ENCODE measurements at regions not wholly inside any gene's neighbourhood (a gene's known extent, or its start where the extent isn't known, plus 50 kb on each side); places are given as distances from the start of the nearest gene placed in this dataset.

DNA sequence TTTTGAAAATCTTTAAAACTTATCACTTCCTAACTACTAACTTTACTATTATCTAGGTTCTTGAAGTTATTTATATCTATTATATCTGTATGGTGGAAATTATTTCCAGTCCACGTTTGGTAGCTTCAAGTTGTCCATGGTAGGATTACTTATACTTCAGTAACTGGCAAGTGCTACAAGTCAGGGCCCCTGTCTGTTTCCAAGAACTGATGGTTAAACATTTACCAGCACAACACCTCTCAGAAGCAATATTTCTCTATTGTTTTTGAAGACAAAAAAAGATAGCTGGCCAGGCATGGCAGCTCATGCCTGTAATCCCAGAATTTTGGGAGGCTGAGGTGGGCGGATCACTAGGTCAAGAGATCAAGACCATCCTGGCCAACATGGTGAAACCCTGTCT, 240.4 kb upstream of the RHOBTB1 start:
- no peak for DNase-seq

DNA sequence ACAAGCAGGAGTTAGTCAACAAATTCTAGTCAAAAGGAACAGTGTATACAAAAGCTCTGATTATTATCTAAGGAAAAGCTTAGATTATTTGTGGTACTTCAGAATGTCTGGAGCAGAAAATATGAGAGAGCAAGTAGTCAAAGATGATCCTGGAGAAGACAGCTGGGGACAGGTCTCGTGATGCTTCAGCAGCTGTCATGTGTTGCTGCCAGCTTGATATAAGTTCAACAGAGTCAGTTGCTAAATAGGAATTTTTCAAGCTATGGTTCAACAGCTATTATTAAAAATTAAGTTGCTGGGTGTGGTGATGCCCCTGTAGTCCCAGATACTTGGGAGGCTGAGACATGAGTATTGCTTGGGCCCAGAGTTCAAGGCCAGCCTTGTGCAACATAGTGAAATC, 240.0 kb upstream of the RHOBTB1 start:
- DNase-seq, result no peak

DNA sequence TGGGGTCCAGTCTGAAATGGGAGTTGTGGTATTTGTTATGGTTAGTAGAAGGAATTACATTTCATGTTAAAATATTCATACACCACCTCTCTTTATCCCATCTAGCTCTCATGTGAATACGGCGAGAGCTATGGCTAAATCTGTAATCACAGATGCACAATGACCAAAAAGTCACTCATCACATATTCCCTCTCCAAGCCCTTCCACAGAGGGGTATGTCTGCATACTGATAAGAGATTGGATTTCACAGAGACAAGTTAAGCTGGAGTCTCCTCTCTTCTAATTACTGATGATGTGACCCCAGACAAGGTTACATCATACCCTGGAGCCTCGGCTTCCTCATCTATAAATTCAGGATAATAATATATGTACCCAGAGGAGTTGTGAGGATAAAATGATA, 237.8 kb upstream of the RHOBTB1 start:
- DNase-seq, result no peak

DNA sequence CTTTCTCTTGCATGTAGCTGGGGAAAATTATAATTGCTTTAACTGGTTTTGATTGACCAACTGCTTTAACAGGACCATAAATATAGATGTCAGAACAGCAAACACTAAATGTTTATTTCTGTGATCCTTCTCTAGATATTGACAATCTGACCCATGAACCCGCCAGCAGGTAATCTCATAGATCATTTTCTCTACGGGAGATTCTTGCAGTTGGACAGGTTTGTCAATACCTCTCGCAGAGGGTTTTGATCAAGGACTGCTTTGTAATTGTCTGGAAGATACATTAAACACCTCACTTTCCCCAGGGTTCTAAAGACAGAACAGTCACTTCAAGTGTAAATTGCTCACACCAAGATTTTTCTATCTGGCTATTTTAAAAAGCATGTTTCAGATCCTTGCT, 235.8 kb upstream of the RHOBTB1 start:
- no peak for DNase-seq

DNA sequence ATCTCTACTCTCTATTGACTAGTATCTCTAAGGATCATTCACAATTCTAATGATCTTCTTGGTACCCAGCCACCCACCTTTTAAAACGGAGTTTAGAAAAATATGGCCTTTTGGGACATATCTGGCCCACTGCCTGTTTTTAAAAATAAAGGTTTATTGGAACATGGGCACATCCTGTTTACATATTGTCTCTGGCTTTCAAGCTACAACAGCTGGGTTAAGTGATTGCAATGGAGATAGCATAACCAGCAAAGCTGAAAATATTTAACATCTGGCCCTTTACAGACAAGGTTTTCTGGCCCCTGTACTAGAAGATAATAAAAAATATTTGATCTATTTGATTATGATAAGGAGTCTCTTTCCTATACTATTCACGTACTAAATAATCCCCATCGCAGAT, 232.4 kb upstream of the RHOBTB1 start:
- DNase-seq, result no peak

DNA sequence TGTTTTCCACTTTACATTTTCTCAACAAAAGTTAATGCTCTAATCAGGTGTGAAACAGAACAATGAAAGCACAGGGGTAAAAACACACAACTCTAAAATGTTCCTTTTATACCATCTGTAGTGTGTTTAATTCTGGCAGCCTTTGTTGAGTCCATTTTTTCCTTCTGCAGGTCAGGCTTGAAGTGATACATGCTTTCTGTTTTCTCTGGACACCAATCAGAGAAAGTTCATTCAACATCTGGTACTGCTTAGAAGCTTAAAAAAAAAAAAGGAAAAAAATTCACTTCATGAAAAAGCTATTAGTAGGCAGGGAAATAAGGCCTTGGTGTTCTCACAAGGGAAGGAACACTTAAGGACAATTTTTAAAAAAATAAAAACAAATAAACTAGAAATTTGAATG, 231.3 kb upstream of the RHOBTB1 start:
- DNase-seq, result no peak

DNA sequence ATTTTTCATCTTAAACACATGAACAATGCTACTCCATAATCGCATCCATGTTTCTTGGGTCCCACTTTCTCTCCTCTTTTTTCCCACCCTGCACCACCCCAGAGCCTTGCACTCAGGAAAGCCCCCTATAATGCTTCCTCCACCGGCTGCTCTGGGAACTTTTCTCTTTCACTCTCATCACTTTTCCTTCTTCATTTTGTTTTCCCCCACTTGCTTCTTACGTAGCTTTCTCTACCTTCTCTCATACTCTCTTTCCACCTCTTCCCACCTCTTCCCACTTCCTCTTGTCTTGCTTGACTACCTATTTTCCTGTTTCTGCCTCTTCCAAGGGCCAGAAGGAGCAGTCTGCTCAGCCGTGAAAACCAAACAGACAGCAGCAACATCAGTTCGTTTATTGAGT, 229.5 kb upstream of the RHOBTB1 start:
- no peak for DNase-seq

DNA sequence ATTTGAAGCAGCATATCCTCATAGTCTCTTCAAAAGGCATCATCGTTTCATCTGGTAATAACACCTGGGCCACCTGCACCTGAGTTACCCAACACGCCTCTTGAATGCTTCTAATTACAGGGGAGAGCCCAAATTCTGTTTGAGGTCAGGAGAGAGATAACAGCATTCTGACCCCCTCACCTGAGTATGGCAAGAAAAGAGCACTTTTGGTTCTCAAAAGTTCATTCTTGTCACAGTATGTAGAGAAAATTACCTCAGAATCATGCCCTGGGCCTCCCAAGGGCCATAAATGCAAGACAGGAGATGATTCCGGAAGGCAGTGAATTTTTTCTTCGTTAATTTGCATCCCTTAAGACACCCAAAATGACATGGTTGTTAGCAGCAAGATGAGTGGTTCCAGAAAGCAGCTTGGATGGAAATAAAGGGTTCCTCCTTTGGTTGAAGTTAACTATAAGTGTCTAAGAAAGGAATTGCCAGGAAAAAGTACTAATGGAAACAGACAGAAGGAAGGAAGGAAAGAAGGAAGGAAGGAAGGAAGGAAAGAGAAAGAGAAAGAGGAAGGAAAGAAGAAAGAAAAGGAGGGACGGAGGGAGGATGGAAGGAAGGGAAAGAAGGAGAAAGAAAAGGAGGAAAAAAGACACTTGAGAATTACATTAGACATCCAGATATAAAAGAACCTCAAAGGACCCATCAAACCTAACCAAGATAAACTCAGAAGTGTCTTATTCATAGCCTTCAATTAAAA, 228.4 kb upstream of the RHOBTB1 start:
- DNase-seq, result no peak

DNA sequence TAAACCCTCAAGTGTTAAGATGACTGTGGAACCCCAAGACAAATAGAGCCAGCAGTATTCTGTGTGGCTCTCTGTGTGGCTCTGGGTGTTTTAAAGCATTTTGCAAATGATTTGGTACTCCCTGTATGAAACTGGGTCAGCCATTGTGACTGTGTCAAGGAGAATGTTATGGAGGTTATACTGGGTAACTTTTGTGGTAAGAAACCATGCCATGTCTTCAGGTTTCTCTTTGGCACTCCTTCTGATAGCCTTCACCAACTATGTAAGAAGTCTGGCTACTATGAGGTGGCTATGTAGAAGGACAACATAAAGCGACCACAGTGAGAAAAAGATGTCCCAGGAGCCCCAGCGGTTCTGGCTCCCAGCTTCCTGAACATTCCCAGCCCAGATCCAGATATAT, 226.6 kb upstream of the RHOBTB1 start:
- no peak for DNase-seq

DNA sequence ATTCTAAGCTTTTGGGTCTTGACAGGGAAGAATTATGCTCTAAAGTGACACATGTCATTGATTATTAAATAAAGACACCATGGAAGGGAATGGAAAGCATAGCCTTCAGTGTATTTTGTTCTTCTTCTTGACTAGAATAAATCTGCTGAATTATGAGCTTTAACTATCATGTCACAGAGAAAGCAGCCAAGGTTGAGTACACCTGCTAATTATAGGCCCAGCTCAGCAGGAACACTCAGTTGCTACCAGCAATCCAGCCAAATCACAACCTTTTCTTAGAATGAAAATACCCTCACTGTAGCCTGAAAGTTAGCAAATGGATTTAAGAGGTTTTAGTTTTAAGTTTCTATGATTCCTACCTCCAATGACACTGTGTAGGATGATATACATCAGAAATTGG, 225.3 kb upstream of the RHOBTB1 start:
- DNase-seq, result no peak

DNA sequence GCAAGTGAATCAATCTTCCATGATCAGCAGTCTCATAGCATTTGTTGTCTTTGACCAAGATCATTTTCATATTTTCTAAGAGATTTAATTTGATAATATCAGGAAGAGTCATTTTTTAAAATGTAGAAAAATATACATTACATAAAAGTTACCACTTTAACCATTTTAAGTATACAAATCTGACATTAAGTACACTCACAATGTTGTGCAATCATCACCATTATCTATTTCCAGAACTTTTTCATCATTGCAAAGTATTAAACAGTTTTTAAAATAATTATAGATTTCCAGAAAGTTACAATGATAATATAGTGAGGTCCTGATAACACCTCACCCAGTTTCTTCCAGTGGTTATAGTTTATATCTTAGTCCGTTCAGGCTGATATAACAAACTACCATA, 222.5 kb upstream of the RHOBTB1 start:
- no peak for DNase-seq

DNA sequence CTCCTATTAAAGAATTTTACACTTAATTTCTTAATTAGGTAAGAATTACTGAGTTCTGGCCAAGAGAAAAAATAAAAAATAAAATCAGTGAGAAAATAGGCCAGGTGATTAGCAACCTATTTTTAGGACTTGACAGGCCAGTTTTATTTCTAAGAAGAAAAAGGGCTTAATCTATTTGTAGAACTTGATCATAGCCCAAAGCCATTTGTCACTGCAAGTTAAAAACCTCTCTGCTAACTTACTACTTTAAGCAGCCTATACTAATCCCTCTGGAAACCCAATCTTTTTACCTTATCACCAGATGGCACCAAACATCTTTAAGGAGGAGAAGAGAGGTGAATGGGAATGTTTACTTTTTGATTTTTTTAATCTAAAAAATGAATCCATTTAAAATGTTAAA, 222.1 kb upstream of the RHOBTB1 start:
- DNase-seq, result no peak

DNA sequence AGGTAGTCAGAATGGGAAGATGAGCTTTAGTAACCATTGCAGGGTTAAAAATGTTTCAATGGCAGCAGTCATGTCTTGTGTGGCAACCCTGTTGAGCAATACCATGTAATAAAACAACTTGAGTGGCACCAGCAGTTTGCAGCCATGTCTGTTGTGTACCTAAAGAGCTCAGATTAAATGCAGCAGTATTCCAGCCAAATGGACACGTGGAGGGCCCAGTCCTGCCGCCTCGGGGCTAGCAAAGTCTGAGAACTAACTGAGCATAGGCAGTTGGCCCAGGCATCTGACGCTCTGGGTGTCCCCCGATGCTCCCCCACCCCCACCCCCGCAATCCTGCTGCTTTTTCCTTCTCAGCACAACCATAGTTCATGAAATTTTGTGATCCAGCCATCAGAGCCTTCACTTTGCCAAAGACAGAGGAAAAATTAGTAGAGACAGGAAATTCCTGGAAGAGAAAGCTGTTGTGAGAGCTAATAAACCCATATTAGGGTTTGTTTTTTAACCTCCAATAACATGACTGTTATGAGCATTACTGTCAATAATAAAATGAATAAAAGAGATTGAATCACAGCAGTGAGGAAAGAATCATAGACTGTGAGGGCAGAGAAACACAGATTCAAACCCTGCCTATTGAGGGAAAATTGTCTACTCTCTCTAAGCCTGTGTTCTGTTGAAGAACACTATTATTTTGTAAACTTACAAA, 220.6 kb upstream of the RHOBTB1 start:
- peak; percentile 65 for DNase-seq

DNA sequence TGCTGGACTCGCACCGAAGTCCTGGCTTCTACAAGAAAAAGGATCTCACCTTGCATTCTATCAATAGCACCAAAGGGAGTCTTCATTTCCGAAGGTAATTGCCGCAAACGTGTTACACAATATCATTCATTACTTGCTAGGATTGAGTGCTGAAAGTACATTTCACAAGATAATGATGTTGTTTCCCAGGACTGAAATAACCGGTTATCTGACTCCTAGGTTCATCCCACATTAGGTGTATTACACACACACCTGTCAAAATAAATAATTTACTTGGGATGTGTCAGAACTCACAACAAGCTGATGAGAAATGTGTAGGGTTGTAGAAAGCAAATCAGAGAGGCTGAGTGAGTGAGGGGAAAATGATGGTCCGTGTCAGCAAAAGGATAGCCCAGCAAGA, 219.4 kb upstream of the RHOBTB1 start:
- no peak for DNase-seq

DNA sequence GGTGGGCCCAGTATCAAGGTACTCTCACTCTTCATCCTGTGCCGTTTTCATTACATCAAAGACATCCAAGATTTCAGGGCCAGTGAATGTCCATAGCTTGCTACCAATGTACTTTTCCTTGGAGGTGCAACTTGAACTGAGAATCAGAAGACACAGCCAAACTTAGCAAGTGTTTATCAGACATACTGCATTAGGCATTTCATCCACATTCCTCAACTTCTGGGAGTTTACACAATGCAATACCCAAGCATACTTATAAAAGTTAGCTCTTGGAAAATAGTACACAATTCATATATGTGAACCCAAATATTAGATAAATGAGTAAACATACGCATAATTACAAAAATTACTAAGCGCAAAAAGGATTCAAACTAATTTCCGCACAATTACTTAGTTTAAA, 216.3 kb upstream of the RHOBTB1 start:
- no peak for DNase-seq

DNA sequence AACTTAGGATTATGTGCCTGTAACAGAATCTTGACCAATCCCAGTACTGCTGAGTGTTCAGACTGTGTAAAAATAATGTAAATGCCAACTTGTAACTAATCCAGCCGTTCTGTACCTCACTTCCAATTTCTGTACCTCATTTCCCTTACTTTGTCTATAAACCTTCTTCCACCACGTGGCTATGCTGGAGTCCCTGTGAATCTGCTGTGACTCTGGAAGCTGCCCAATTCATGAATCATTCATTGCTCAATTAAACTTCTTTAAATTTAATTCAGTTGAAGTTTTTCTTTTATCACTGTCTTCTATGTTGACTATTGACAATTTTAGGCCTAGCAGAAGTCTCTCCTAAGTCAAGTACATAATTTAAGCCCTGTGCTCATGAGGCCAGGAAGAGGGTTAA, 215.3 kb upstream of the RHOBTB1 start:
- no peak for DNase-seq

DNA sequence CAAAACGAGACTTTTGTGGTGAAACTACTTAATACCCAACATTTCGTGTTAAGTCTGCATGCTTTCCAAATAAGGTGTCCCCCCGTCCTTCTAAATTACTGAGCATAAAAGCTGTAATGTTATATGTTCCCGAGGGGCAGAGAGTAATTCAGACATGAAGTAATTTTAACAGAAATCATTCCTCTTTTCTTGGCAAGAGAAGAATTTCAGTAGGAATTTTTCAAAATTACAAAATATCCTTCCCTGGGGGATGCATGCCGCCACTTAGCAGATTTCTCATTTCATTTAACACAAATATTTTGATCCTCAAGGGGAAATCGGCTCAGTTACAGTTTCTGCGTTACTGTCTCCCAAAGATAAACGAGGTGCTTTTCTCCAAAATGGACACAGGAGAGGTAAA, 213.2 kb upstream of the RHOBTB1 start:
- no peak for DNase-seq

DNA sequence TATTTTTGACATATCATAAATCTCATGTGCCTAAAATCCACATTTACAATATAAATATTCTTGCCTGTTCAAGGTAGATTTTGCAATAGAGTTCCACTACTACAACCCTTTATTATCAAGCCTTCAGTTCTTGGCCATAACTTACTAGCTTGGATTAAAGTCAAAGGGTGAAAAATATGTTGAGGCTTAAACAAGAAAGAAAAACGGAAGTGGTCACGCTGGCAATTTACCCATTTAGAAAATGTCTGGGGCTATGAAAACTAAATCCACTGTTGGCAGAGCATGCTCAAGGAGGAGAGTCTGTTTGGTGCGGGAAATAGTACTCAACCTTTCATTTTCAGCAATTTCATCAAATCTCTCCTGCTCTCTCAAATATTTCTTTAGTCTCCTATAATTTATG, 209.8 kb upstream of the RHOBTB1 start:
- peak; percentile 59 for DNase-seq

DNA sequence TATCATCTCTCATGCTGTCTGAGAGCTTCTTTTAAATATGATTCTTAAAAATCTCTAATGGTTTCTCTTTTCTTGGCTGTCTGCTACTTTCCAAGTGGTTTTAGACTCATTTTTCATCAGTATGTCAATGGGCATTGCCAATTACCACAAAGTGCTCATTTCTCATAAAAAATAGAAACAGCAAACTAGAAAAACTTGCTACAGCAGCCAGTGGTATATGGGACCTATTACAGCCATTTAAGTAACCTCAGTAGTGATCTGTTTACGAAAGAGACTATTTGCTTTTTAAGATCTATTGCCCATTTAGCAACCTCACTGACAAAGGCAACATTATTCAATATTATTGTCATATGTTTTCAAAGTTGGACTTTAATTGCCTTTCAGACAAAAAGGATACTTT, 207.1 kb upstream of the RHOBTB1 start:
- no peak for DNase-seq

DNA sequence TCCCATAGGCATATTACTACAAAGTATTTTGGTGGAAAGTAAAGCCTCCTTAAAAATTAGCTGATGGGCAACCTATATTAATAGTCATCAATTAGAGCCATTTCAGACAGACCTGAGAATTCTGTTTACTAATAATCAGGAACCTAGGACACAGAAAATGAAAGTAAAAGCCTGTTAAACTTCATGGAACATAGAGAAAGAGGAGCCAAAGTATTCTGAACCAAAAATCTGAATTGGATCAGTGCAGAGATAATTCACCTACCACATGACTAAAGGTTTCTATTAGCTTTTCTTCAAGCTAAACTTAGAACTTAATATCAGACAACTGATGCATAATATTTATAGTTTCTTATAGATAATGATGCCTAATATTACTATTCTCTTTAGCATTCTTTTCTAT, 204.5 kb upstream of the RHOBTB1 start:
- DNase-seq, result no peak

DNA sequence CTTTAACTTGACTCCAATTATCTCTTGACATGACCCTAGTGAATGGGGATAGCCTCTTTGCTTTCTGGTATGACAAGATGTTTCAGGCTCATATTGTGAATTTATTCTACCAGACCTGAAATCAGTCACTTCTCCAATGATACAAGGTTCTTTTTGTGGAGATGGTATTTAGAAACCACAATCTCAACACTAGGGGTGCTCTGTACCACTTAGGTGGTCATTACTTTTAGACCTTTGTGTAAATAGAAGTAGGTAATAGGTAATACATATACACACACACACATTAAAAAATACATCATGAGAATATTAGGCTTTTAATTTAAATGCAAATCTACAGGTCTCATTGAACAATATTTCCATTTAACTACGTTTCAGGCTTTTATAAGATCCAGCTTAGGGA, 199.0 kb upstream of the RHOBTB1 start:
- no peak for DNase-seq

DNA sequence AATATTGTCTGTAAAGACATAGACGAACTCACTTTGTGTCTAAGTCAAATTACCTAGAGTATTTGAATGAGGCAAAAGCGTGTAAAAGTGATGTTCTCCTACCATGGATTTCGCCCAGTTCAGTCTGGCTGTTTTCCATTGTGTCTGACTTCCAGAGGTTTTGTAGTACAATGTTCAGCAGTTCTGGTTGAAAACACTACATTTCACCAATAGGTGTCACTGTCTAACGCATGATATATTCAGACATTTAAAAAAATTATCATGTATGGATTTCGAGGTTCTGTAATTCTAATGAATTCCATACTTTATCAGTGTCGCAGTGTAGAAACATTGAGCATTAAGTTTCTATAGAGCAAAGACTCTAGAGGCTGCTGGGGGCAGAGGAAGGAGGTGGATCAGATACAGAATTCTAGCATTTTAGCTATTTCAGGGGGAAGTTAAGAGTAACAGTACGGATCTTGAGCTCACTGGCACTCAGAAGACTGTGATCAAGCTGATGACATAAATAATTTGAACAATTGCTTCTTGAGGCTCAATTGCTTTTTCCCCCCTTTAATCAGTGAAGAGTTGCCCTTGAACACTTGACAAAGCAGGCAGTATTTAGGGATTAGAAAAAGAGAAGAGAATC, 196.9 kb upstream of the RHOBTB1 start:
- peak; percentile 75 for DNase-seq

DNA sequence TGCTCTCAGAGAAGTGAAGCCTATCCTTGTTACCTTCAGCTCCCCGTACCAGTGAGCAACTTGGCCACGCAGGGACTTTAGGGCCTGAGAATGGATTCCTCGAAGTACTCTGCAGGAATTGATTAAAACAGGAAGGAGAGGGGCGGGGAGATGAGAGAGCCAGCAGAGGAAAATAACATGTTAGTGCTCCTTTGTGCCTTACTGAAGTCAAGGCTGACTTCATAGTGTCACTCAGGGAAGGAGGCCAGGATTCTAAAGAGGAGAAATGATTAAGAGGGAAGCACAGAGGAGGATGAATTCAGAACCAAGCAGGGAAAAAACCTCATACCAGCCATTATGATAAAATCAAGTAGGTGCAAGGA, 195.6 kb upstream of the RHOBTB1 start:
- no peak for DNase-seq
